SKM-1 treated with dmso at 0.1 percent for 144 hours (cell line): ENCODE measurements at regions not wholly inside any gene's neighbourhood (a gene's known extent, or its start where the extent isn't known, plus 50 kb on each side); places are given as distances from the start of the nearest gene placed in this dataset.

Experiments used
- DNase-seq: peaks from one replicate; lab custom pipeline; 2025; ENCODE audit not compliant: unreplicated experiment; lab: John Stamatoyannopoulos, UW

- no peak for DNase-seq
Observed at GRCh38 chr7:33700001-33700899, 205.1 kb upstream of the BMPER start.

GRCh38 chr7:33701189-33701740 is 204.1 kb upstream of the BMPER start:
- DNase-seq = no peak

- DNase-seq = no peak
Observed at GRCh38 chr7:33701927-33702326, 203.4 kb upstream of the BMPER start.

- DNase-seq = no peak
Observed at GRCh38 chr7:33702514-33703054, 202.8 kb upstream of the BMPER start.

- DNase-seq = no peak
Observed at GRCh38 chr7:33705333-33705833, 200.0 kb upstream of the BMPER start.

GRCh38 chr7:33706186-33706585 is 199.2 kb upstream of the BMPER start:
- DNase-seq = no peak

GRCh38 chr7:33706771-33707200 is 198.6 kb upstream of the BMPER start:
- DNase-seq = no peak

GRCh38 chr7:33707427-33707826 is 197.9 kb upstream of the BMPER start:
- no peak for DNase-seq

- no peak for DNase-seq
Observed at GRCh38 chr7:33710608-33711007, 194.7 kb upstream of the BMPER start.

GRCh38 chr7:33711231-33712019 is 193.9 kb upstream of the BMPER start:
- DNase-seq = no peak

- DNase-seq = no peak
Observed at GRCh38 chr7:33712020-33712414, 193.3 kb upstream of the BMPER start.

GRCh38 chr7:33714208-33714607 is 191.1 kb upstream of the BMPER start:
- DNase-seq = no peak

GRCh38 chr7:33716581-33717477 is 188.5 kb upstream of the BMPER start:
- no peak for DNase-seq

- DNase-seq = no peak
Observed at GRCh38 chr7:33719059-33719581, 186.2 kb upstream of the BMPER start.

- DNase-seq = no peak
Observed at GRCh38 chr7:33720139-33720538, 185.2 kb upstream of the BMPER start.

GRCh38 chr7:33720870-33721269 is 184.5 kb upstream of the BMPER start:
- no peak for DNase-seq

GRCh38 chr7:33721895-33722294 is 183.4 kb upstream of the BMPER start:
- DNase-seq = no peak

GRCh38 chr7:33722383-33723101 is 182.8 kb upstream of the BMPER start:
- DNase-seq = no peak

- no peak for DNase-seq
Observed at GRCh38 chr7:33724201-33724600, 181.1 kb upstream of the BMPER start.
